ENCODE measurements at regions not wholly inside any gene's neighbourhood (a gene's known extent, or its start where the extent isn't known, plus 50 kb on each side); places are given as distances from the start of the nearest gene placed in this dataset.
"Not testable (repeated sequence)": the region's sequence is repeated elsewhere in the genome, so short reads cannot be mapped to it uniquely, and the experiment has no call there.

GRCh38 chr1:144102046-144102745, 130.4 kb upstream of the FAM72C start:
- intact Hi-C loops (cut with micrococcal nuclease); H3K9me3 ChIP-seq (replicated peaks; ENCODE audit: control insufficient read depth, insufficient read depth, low read length); H4K20me1 ChIP-seq (replicated peaks; ENCODE audit: control insufficient read depth, extremely low read depth, insufficient read depth, low read length); CTCF ChIA-PET; H3K79me2 ChIP-seq (ENCODE audit: control insufficient read depth, insufficient read depth, low read length); dilution Hi-C loops (cut with MboI; ENCODE audit: extremely low pct_ligation_motif_present, low sequenced_read_pairs); H3K4me2 ChIP-seq (ENCODE audit: insufficient read depth, low read length); H3K27ac ChIP-seq (ENCODE audit: insufficient read depth, low read depth, low read length); POLR2A ChIA-PET; H3K4me1 ChIP-seq (ENCODE audit: control insufficient read depth, extremely low read depth, insufficient read depth, low read length); DNase-seq (ENCODE audit: low read depth, low spot score); H3K9ac ChIP-seq (replicated peaks; ENCODE audit: extremely low read depth, insufficient read depth, low read length); FAIRE-seq; BruUV-seq (replicated peaks); H3K9me1 ChIP-seq (replicated peaks; ENCODE audit: control insufficient read depth, extremely low read depth, insufficient read depth, low read length); H3K27me3 ChIP-seq (ENCODE audit: control insufficient read depth in 2 of 2, insufficient read depth in 2 of 2, low read length in 2 of 2); H3K4me3 ChIP-seq (replicated peaks in 1 of 3; ENCODE audit: insufficient read depth in 1 of 3, low read depth in 1 of 3, low read length in 3 of 3); H3K36me3 ChIP-seq (ENCODE audit: control insufficient read depth in 2 of 2, extremely low read depth in 1 of 2, insufficient read depth in 2 of 2, low read length in 2 of 2); H2AFZ ChIP-seq (ENCODE audit: low read depth, low read length): not testable (repeated sequence)

DNA sequence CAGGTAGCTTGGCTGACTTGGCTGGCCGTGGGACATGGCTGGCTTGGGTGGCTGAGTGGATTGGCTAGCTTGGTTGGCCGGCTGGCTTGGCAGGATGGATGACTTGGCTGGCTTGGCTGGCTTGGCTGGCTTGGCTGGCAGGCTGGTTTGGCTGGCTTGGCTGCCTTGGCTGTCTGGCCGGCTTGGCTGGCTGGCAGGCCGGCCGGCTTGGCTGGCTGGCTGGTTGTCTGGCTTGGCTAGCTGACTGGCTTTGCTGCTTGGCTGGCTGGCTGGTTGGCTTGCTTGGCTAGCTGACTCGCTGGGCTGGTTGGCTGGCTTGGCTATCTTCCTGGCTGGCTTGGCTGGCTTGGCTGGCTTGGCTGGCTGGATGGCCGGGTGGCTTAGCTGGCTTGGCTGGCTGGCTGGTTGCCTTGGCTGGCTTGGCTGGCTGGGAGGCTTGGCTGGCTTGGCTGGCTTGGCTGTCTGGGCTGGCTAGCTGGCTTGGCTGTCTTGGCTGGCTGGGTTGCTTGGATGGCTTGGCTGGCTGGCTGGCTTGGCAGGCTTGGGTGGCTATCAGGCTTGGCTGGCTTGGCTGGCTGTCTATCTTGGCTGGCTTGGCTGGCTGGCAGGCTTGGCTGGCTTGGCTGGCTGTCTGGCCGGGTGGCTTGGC, 129.7 kb upstream of the FAM72C start:
- Histone ChIP-seq H3K27me3 (ENCODE audit: control insufficient read depth in 2 of 2, insufficient read depth in 2 of 2, low read length in 2 of 2) (no peaks in the 10 kb centered on the region), H3K4me3 (replicated peaks in 1 of 3; ENCODE audit: insufficient read depth in 1 of 3, low read depth in 1 of 3, low read length in 3 of 3) (no peak overlapping the region), H2AFZ (ENCODE audit: low read depth, low read length) (no peak overlapping the region), H3K79me2 (ENCODE audit: control insufficient read depth, insufficient read depth, low read length) (no peaks in the 10 kb centered on the region), H3K36me3 (ENCODE audit: control insufficient read depth in 2 of 2, extremely low read depth in 1 of 2, insufficient read depth in 2 of 2, low read length in 2 of 2) (no peaks in the 10 kb centered on the region), H3K4me1 (ENCODE audit: control insufficient read depth, extremely low read depth, insufficient read depth, low read length) (no peaks in the 10 kb centered on the region), H3K9me1 (replicated peaks; ENCODE audit: control insufficient read depth, extremely low read depth, insufficient read depth, low read length) (no peaks in the 10 kb centered on the region), H4K20me1 (replicated peaks; ENCODE audit: control insufficient read depth, extremely low read depth, insufficient read depth, low read length) (no peaks in the 10 kb centered on the region), H3K27ac (ENCODE audit: insufficient read depth, low read depth, low read length) (no peak overlapping the region), H3K9me3 (replicated peaks; ENCODE audit: control insufficient read depth, insufficient read depth, low read length) (peaks cover 9% of the 10 kb centered on the region), H3K4me2 (ENCODE audit: insufficient read depth, low read length) (no peak overlapping the region), H3K9ac (replicated peaks; ENCODE audit: extremely low read depth, insufficient read depth, low read length) (no peak overlapping the region)
- TF ChIP-seq FOS (IDR thresholded peaks at IDR 0.05; ENCODE audit: borderline replicate concordance, insufficient read depth, low read length) (no peak), EZH2 (IDR thresholded peaks at IDR 0.05; ENCODE audit: borderline replicate concordance, low read depth, low read length, severe bottlenecking) (no peak), CTCF (IDR thresholded peaks at IDR 0.05; ENCODE audit: extremely low read depth in 1 of 2, insufficient read depth in 1 of 2, low read depth in 1 of 2, low read length in 2 of 2) (no peak), POLR2AphosphoS5 (IDR thresholded peaks at IDR 0.05; ENCODE audit: insufficient read depth, low read depth, low read length) (no peak)
- TF ChIP-seq, protein P1, sequence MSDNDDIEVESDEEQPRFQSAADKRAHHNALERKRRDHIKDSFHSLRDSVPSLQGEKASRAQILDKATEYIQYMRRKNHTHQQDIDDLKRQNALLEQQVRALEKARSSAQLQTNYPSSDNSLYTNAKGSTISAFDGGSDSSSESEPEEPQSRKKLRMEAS (IDR thresholded peaks at IDR 0.05; ENCODE audit: insufficient read depth, insufficient read length) = no peak
- dilution Hi-C loops (cut with MboI; ENCODE audit: extremely low pct_ligation_motif_present, low sequenced_read_pairs) = no loop called here
- ChIA-PET CTCF (no interaction called here), POLR2A (no interaction called here)
- FAIRE-seq (no peak), DNase-seq (ENCODE audit: low read depth, low spot score) (peak; percentile 1)
- intact Hi-C loops (cut with micrococcal nuclease) = no loop called here
- BruUV-seq (replicated peaks) = no TSS peak

DNA sequence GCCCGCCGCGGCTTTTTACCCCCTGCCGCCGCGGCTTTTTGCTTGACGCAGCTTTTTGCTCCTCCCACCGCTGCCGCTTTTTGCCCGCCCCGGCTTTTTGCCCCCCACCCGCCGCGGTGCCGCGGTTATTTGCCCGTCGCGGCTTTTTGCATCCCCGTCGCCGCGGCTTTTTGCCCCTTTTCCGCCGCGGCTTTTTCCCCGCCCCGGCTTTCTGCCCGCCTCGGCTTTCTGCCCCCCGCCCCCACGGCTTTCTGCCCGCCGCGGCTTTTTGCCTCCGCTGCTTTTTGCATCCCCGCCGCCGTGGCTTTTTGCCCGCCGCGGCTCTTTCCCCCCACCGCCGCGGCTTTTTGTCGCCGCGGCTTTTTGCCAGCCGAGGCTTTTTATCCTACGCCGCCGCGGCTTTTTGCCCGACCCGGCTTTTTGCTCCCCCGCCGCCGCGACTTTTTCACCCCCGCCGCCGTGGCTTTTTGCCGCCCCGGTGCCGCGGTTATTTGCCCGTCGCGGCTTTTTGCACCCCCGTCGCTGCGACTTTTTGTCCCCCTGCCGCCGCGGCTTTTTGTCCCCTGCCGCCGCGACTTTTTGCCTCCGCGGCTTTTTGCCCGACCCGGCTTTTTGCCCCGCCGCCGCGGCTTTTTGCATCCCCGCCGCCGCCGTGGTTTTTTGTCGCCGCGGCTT, 105.5 kb upstream of the FAM72C start:
- H3K9ac ChIP-seq (replicated peaks; ENCODE audit: extremely low read depth, insufficient read depth, low read length); FAIRE-seq; dilution Hi-C loops (cut with MboI; ENCODE audit: extremely low pct_ligation_motif_present, low sequenced_read_pairs): not testable (repeated sequence)

More for the DNA sequence above, 105.5 kb upstream of the FAM72C start:
- intact Hi-C loops (cut with micrococcal nuclease); H3K9me3 ChIP-seq (replicated peaks; ENCODE audit: control insufficient read depth, insufficient read depth, low read length); H4K20me1 ChIP-seq (replicated peaks; ENCODE audit: control insufficient read depth, extremely low read depth, insufficient read depth, low read length); H3K27me3 ChIP-seq (ENCODE audit: control insufficient read depth in 2 of 2, insufficient read depth in 2 of 2, low read length in 2 of 2); BruUV-seq (replicated peaks); DNase-seq (ENCODE audit: low read depth, low spot score); POLR2A ChIA-PET; H3K79me2 ChIP-seq (ENCODE audit: control insufficient read depth, insufficient read depth, low read length); H3K9me1 ChIP-seq (replicated peaks; ENCODE audit: control insufficient read depth, extremely low read depth, insufficient read depth, low read length); H3K4me2 ChIP-seq (ENCODE audit: insufficient read depth, low read length); H3K27ac ChIP-seq (ENCODE audit: insufficient read depth, low read depth, low read length); H3K4me1 ChIP-seq (ENCODE audit: control insufficient read depth, extremely low read depth, insufficient read depth, low read length); H2AFZ ChIP-seq (ENCODE audit: low read depth, low read length); CTCF ChIA-PET; H3K36me3 ChIP-seq (ENCODE audit: control insufficient read depth in 2 of 2, extremely low read depth in 1 of 2, insufficient read depth in 2 of 2, low read length in 2 of 2): not testable (repeated sequence)
- peak overlapping the region in 1 of 3 experiments; percentile 27 for H3K4me3 ChIP-seq (replicated peaks in 1 of 3; ENCODE audit: insufficient read depth in 1 of 3, low read depth in 1 of 3, low read length in 3 of 3)
